ENCODE measurements at regions not wholly inside any gene's neighbourhood (a gene's known extent, or its start where the extent isn't known, plus 50 kb on each side); places are given as distances from the start of the nearest gene placed in this dataset.

DNA sequence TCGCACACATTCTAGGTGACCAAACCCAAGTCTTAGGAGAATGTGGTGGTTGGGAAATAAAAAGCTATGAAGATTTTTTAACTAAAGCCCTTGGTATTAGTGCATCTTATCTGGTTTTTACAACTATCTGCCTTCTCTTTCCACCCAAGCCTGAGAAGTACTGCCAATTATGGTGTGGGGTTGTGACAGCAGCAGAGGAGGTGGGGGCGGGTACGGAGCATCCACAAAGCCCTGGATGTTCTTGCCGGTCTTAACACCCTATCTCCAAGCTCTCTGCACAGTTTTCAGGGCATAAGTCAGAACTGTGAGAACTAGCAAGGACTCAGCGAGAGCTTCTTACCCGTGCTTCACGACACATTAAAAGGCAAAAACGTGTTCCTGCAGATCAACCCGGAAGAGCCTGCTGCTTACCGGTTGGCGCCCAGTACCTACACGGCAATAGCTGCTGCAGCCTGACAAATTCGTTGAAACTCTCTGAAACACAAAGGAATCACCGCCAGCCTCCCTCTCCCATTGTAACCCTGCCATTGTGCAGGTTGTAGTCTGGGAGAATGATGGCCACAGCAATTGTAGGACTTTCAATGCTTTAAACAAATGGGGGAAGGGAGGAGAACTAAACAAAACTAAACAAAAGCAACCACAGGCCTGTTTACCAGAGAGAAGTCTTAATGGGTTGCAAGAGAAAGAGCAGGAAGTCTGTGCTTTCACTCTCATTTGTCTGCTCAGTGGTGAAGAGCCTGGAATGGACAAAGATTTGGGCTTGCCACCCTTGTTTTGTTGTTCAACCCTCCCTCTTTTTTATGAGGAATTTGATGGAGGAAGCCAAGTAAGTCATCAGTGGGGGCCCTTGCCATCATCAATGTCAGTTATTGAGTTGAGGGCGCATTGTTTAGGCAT, 461.0 kb upstream of the JARID2 start:
- DNase-seq = peak; percentile 61

DNA sequence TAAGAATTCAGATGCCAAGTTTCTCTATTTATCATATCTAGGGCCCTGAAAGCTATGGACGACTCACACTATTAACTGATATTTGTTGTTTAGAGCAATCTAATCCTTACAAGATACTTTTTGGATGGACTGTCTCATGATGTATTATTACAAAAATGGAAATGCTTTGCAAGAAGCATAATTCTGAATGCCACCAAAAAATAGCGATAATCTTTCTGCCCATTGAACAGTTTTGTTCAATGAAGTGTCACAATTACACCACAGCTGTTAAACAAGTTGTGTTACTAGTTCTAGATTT, 460.4 kb upstream of the JARID2 start:
- no peak for DNase-seq

DNA sequence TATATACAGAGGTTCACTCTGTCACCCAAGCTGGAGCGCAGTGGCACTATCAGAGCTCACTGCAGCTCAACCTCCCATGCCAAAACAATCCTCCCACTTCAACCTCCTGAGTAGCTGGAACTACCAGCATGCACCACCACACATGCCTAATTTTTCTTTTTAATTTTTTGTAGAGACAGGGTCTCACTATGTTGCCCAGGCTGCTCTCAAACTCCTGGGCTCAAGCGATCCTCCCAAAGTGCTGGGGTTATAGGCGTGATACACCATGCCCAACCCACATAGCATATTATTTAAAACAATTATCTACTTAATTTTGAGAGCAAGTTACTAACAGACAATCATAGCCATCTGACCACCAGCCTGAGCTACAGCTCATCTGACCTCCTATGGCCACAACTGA, 459.9 kb upstream of the JARID2 start:
- DNase-seq = no peak

DNA sequence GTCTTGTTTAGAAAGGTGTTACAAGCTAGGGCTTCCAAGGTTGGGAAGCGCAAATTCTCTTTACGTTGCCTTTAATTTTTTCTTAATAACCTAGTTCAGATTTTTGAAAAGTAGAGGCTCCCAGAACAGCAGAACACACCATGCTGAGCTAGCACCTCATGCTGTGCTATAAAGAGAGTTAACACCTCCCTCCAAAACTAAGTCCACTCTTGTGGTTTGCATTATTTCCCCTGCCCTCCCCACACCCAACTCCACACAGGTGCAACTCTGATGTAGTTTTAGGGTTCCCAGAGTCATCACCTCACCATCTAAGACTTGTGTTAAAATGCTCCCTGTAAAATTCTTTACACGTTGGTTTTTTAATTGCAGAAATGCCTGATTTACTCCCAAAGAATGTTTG, 459.4 kb upstream of the JARID2 start:
- DNase-seq = no peak

DNA sequence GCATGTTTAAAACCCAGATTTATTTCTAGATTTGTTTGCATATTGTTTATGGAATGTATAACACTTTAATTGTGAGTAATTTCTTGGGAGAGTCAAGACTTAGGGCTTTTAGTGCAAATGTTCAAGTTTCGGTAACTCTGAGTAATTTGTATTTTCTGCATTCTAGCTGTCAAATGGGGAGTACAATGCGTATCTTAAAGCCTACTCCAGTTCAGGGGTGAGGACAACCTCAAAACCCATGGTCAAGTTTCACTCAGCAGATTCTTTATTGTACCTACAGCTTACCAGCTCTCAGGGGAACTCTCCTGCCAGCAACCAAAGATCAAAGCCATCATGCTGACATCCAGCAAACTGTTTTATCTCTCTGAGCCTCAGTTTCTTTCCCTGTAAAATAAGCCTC, 458.6 kb upstream of the JARID2 start:
- DNase-seq = no peak

DNA sequence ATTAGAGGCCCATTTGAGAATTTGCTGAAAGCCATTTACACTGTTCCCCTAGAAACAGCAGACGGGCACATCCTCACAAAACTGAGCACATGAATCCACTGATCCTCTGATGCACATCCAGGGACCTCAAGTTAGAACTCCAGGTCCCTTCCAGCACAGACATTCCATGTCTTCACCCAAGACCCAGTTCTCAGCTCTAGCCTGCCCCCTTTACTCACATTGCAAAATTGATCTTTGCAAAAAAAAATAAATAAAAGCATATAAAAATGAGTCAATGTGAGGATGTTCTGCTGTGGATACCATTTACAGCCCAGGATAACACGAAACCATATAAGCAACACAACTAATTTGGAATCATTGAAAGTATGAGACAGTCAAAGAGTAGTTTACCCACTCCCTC, 458.2 kb upstream of the JARID2 start:
- no peak for DNase-seq

DNA sequence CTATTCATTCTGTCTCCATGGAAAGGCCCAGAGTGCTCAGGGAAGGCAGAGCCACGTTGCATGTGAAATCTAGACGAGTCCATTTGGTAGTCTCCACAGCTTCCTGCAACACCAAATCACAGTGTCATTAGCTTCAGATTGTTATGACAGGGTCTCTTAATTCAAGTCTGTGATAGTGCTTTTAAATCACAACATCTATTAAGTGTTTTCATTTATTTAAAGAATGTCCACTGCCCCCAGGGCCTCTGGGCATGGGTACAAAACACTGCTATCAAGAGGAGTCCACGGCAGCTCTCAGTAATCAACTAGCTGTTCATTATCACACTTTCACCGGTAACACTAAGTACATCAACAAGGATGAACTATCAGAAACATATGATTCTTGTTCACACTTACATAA, 455.9 kb upstream of the JARID2 start:
- no peak for DNase-seq

DNA sequence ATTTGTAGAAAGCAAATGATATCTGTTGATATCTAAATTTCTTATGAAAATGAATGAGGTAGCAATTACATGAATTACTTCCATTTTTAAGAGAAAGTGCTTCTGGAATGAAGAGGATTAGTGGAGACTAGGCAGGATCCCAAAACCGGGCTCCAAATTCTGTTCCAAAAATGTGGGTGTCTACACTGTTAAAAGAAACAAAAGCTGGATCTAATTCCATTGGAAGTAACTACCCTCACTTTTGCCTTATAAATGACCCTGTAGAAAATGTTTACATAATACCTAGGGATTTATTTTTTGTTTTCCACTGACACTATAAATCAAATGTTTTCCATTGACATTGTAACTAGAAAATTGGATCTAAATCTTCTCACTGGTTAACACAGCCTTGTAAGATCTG, 454.9 kb upstream of the JARID2 start:
- no peak for DNase-seq

DNA sequence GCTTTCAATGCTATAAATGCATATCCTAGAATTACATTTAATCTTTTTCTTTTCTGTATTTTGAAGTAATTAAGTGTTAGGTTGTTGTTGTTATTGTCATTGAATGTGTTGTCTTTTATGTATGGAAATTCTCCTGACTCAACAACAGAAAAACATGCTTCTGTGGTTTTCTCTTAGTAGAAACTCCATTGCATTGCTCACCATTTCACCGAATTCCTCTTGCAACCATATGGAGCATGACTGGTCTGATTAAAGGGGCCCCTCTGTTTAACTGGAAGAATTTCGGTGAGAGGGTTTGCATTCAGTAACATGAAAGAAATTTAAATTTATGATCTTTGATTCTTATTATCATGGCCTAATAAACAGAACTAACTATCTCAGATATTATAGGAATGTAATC, 454.3 kb upstream of the JARID2 start:
- DNase-seq = no peak

DNA sequence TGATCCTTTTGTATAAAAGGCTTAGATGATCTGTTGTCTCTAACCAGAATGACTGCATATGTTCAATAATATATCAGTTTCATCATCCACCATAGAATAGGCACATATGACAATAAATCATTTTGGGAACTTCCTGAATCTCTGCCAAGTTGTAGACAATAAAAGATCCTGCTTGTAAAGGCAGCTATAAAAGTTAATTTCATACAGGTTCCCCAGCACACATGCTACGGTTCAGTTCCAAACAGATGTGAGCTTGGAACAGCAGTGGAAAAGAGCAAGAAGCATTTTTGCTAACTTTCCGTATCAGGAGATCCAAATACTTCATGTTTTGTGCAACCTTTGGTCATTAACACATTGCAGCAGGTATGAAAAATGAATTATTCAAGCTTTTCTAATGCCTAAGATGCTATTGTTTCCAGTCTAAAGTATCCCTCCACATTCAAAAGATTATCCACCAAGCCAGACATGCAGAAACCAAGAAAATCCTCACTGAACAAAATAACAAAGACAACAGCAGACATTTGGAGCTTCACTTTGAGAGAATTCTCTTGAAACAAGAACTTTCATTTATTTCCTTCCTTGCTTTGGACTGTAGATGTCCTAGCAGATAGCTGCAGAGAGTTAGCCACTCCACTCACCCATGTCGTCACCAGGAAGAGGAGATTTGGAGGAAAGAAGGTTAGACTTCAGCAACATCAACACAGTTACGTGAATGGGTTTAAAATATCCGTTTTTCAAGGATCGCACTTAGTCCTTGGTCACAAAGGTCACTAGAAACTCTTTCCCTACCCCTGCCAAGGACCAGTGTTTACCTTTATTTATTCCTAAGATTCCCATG, 453.5 kb upstream of the JARID2 start:
- no peak for DNase-seq

DNA sequence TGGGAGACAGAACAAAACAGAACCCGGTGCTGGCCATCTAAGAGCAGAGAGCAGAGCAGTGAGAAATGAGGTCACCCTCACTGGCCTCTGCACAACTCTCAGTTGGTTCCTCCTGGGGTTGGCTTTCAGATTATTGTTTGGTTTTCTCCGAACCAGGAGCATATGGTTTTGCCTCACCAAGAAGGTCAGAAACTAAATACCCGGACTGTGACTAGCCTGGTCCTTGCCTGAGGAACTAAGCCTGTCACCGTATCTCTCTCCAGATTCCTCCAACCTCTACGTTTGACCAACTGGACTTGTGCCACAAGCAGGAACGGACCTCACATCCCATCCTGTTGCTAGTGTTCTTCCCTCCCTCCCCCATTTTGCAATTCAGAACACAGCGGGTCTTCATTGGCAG, 450.4 kb upstream of the JARID2 start:
- DNase-seq = no peak

DNA sequence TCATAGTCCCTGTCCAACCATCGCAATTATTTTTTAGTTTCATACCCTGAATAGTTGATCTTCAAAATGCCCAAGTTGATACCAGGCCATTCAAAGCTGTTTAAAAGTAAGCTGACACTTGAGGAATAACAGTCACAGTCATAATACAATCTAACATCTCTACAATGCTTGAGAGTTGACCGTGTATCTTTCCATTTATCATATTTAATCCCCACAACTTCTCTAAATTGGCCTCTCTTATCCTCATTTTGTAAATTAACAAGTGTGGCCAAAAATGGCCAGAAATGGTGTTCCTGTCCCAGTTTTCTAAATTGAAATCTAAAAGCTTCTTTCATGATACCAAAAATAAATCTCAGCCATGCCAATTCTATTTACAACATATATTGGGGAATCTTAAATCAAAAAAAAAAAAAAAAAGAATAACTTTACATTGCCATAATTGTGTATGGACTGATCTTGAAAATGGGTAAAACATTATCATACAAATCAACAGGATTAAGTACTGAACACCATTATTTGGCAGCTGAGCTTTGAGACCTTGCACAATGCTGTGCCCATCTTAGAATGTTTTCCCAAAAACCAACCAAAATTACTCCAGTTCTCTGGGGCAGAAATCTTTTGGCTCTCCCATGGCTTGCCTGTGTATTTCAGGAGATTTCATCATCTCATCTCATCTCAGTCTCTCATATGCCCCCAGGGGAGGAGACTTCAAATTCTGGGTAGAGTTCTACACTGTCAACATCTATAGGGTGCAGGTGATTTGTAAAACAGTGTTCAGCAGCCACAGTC, 448.7 kb upstream of the JARID2 start:
- DNase-seq = peak; percentile 13

DNA sequence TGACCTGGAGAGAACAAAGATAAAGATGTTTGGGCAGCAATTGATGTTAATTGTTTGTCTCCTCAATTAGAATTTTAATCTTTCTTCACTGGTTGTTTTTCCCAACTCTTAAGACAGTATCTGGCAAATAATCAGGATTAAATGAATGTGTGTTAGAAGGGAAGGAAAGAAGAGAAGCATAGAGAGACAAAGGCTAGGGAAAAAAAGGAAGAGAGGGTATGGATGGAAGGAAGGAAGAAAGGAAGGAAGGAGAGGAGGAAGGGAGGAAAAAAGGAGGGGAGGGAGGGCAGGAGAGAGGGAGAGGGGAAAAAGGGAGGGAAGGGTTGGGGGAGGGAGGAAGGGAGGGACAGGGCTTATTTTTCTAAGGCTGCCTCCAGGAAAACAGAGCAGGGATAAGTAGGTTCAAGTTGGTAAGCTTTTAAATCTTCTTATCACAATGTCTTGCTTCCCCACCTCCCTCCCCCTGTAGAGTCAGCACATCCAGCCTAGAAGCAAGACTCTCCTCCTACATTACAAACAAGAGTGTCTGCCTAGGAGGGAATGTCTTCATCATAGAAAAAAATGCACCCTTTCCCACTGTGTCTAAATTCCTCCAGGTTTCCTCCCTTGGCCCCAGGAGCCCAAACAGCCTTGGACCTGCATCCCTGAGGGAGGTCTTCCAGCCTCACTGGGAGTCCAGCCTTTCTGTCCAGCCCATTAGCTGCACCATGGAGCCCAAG, 447.8 kb upstream of the JARID2 start:
- DNase-seq = no peak

DNA sequence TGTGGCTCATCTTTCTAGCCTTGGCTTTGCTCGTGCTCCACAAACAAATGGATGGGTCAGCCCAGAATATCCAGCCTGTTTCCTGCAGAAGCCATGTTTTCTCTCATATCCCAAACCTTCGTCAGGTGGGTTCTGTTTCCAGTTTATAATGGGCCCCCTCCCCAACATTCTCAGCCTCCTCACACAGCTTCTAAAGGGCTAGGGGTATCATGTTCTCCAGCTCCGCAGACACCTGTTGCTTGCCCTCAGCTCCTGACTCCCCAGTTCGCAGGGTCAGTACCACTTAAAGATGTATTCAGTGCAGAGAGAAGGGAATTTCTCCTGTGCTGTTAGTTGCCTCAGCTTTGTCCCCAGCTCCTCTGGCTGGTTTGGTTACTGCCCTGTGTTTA, 447.3 kb upstream of the JARID2 start:
- no peak for DNase-seq

DNA sequence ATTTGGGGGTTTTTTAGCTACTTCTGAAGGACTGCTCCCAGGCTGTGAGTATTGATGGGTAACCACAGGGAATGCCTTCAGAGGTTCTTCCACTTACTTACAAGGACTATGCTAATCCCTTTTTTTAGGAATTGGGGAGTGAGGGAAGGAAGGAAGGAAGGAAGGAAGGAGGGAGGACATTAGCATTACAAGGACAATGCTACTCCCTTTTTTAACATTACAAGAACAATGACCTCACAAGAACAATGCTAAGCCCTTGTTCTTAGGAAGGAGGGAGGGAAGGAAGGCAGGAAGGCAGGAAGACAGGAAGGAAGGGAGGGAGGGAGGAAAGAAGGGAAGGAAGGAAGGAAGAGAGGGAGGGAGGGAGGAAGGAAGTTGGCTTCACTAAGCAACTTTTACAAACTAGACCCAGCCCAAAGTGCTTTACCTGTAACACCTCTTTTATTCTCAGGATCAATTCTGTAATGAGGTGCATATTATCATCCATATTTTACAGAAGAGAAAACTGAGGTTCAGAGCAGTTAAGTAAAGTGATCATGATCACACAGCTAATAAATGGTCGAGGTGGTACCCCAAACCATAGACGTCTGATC, 446.8 kb upstream of the JARID2 start:
- no peak for DNase-seq

DNA sequence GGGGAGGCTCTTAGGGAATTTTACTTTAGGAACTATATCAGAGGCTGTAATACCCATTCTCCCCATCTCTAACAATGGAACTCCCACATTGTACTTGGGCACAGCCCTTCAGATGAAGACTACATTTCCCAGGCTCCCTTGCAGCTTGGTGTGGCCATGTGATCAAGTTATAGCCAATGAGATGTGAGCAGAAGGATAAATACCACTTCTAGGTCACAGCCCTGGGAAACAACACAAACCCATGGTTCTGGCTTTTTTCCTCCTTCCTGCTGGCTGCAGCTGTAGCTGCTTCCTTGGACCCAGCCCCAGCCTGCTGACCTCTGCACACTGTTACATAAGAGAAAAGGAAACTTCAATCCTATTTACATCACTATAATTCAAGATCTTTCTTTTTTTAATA, 445.9 kb upstream of the JARID2 start:
- DNase-seq = peak; percentile 16

DNA sequence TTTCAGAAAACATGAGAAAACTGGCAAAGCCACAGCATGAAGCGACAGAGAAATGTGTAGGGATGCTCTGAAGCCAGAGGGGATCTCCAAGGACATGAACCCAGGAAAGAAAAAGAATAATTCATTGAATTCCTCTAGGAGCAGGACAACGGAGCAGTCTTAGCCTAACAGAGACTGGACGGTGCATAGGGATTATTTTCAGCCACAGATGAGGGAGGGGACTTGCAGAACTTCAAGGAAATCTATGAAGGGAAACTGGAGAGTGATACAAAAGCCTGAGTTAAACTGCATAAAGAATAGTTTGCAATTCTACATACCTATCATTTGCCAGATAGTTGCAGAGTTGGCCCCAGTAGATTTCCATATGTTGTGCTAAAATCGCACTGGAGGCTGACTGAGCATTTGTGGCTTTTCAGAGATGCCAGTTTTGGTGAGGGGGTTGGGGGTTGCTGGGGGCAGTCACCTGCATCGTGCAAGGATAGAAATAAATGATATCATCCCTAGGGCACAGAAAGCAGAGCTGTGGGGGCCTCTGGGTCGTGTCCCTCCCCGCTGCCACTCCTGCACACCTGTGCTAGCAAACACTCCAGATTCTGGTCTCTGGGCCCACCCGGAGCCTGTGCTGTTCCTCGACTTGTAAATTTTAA, 443.2 kb upstream of the JARID2 start:
- no peak for DNase-seq

DNA sequence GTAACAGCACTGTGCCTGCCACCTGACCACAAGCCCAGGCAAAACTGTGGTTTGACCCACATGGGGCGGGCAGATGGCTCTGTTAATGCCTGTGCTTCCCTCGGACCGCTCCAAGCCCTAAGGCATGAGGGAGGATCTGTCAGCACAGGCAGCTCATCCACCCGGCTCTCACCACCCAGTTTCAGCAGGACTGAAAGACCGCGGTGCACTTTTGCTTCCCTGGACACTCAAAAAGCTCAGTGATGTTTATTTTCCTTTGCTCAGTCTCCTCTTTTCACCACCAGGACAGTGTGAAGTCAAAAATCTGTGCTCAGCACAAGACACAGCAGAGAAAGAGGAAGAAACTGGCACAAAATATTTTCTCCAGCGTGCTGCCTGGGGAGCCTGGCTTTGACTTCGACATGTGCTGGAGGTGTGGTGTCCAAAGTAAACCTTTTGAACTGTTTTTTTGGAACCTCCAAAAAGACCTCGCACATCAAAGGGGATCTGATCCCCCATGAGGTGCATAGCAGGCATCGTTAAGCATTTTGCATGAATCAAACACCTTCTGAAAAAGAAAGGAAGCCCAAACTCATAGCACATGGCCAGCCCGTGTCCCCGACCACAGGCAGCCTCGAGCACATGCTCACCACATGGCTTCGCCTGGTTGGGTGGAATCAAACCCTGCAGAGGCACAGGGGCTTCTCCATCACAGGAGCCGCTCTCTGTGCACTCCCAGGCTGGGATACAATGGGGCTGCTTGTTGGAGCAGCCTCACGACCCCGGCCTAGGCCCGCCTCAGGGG, 441.7 kb upstream of the JARID2 start:
- no peak for DNase-seq

DNA sequence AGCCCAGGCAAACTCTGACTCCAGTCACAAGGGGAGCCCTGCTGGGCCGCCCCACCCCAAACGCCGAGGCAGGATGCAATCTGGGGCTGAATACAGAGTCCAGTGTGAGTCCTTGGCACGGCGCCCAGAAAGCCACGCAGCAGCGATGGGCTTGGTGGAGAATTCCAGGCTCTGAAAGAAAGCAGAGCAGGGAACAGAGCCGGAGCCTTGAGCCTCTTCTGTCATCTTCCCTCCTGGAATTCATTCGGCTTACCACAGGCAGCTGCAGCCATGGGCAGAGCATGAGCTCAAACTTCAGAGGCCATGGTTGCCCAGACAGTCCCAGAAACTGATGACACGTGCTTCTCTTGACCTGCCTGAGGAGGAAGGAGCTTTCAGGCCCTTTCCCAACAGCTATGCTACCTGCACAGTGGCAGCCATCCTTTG, 441.1 kb upstream of the JARID2 start:
- DNase-seq = peak; percentile 53

DNA sequence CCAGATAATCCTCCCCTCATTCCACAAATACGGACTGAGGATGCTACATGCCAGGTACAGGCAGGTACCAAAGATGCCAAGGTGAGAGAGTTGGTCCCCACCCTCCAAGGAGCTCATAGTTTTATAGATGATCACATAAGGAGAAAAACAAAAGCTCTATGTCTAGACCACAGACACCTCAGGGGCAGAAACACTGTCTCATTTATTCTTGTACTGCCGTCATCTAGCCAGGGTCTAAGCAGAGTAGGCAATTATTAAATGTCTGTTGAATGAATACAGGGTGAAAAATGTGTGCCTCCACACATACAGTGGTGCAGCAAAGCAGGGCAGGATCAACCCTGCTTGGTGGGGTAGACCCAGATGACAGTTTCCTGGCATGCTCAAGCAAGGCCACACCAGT, 439.8 kb upstream of the JARID2 start:
- DNase-seq = no peak

DNA sequence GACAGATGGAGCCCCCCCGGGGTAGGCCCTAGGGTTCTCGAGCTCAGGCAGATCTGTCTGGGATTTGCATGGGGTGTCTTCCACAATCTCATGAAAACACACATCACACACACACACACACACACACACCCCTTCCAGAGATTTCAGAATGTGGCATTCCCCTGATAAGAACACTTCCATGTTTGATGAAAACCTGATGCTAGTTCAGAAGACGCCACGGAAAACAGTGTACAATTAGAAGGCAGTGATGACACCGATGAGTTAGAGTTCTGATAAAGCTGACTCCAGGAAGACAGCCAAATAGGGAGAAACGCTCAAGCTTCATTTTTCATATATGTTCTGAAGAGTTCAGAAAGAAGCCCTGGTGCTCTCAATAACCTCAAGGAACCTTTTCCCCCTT, 438.7 kb upstream of the JARID2 start:
- no peak for DNase-seq
